DMS53 treated with DMSO at 0.1 percent for 48 hours (cell line): ENCODE measurements at regions not wholly inside any gene's neighbourhood (a gene's known extent, or its start where the extent isn't known, plus 50 kb on each side); places are given as distances from the start of the nearest gene placed in this dataset.

Experiments
- DNase-seq: peaks from one replicate; lab custom pipeline; 2025; ENCODE audit not compliant: unreplicated experiment; lab: John Stamatoyannopoulos, UW

GRCh38 chr6:74650668-74651067 lies 555.2 kb downstream of the COL12A1 start:
- no peak for DNase-seq

GRCh38 chr6:74646461-74646860 lies 559.4 kb downstream of the COL12A1 start:
- no peak for DNase-seq

GRCh38 chr6:74645108-74645849 lies 560.6 kb downstream of the COL12A1 start:
- no peak for DNase-seq

- DNase-seq = no peak
These were observed 563.8 kb downstream of the COL12A1 start for GRCh38 chr6:74642101-74642500.

GRCh38 chr6:74638412-74638811 lies 567.4 kb downstream of the COL12A1 start:
- no peak for DNase-seq

GRCh38 chr6:74632196-74632875 lies 573.5 kb downstream of the COL12A1 start:
- DNase-seq = no peak

- peak; percentile 67 for DNase-seq
These were observed 574.3 kb downstream of the COL12A1 start for GRCh38 chr6:74631564-74631963.

GRCh38 chr6:74626288-74626687 lies 579.6 kb downstream of the COL12A1 start:
- DNase-seq = no peak

- no peak for DNase-seq
These were observed 582.8 kb downstream of the COL12A1 start for GRCh38 chr6:74623027-74623426.

- DNase-seq = no peak
These were observed 594.6 kb downstream of the COL12A1 start for GRCh38 chr6:74611220-74611619.

GRCh38 chr6:74610352-74610751 lies 595.5 kb downstream of the COL12A1 start:
- no peak for DNase-seq

- DNase-seq = no peak
These were observed 596.0 kb downstream of the COL12A1 start for GRCh38 chr6:74609871-74610270.

- no peak for DNase-seq
These were observed 597.9 kb downstream of the COL12A1 start for GRCh38 chr6:74607934-74608333.

- DNase-seq = no peak
These were observed 598.4 kb downstream of the COL12A1 start for GRCh38 chr6:74607468-74607867.

- no peak for DNase-seq
These were observed 599.2 kb downstream of the COL12A1 start for GRCh38 chr6:74606582-74607071.

- DNase-seq = no peak
These were observed 599.8 kb downstream of the COL12A1 start for GRCh38 chr6:74605922-74606581.

- DNase-seq = no peak
These were observed 601.6 kb downstream of the COL12A1 start for GRCh38 chr6:74604279-74604678.

- no peak for DNase-seq
These were observed 602.4 kb downstream of the COL12A1 start for GRCh38 chr6:74603322-74604076.

GRCh38 chr6:74602206-74602605 lies 603.6 kb downstream of the COL12A1 start:
- DNase-seq = no peak

GRCh38 chr6:74598462-74599393 lies 607.1 kb downstream of the COL12A1 start:
- DNase-seq = peak; percentile 94
